ENCODE measurements at regions not wholly inside any gene's neighbourhood (a gene's known extent, or its start where the extent isn't known, plus 50 kb on each side); places are given as distances from the start of the nearest gene placed in this dataset.
A peak's percentile ranks its signal among the peaks of the same experiment; 100 is the strongest.
"Not testable (repeated sequence)": the region's sequence is repeated elsewhere in the genome, so short reads cannot be mapped to it uniquely, and the experiment has no call there.

- no peaks in the 10 kb centered on the region for H3K36me3 Mint-ChIP-seq (ENCODE audit: insufficient read depth)
- H3K4me1 Mint-ChIP-seq (ENCODE audit: low read depth), result no peaks in the 10 kb centered on the region
- no peak overlapping the region for H3K27ac Mint-ChIP-seq
- DNase-seq (ENCODE audit: low spot score, unreplicated experiment), result no peak
- no peak overlapping the region for H3K4me3 Mint-ChIP-seq (ENCODE audit: low read depth)
- TF ChIP-seq CTCF (IDR thresholded peaks at IDR 0.05; ENCODE audit: unreplicated experiment), result no peak
- H3K27me3 Mint-ChIP-seq, result no peaks in the 10 kb centered on the region
- H3K9me3 Mint-ChIP-seq (ENCODE audit: low read depth), result peaks cover 4% of the 10 kb centered on the region
These were observed 1187.8 kb downstream of the TECRL start for GRCh38 chr4:63221477-63221876.

GRCh38 chr4:63218856-63219255, 1190.4 kb downstream of the TECRL start:
- no peak overlapping the region for H3K27ac Mint-ChIP-seq
- H3K4me1 Mint-ChIP-seq (ENCODE audit: low read depth), result no peaks in the 10 kb centered on the region
- no peak for DNase-seq (ENCODE audit: low spot score, unreplicated experiment)
- H3K36me3 Mint-ChIP-seq (ENCODE audit: insufficient read depth), result no peaks in the 10 kb centered on the region
- H3K27me3 Mint-ChIP-seq, result no peaks in the 10 kb centered on the region
- H3K9me3 Mint-ChIP-seq (ENCODE audit: low read depth), result peaks cover 11% of the 10 kb centered on the region
- H3K4me3 Mint-ChIP-seq (ENCODE audit: low read depth), result no peak overlapping the region
- TF ChIP-seq CTCF (IDR thresholded peaks at IDR 0.05; ENCODE audit: unreplicated experiment), result no peak

- Mint-ChIP-seq H3K27me3 (no peaks in the 10 kb centered on the region), H3K9me3 (ENCODE audit: low read depth) (peaks cover 18% of the 10 kb centered on the region), H3K4me3 (ENCODE audit: low read depth) (no peak overlapping the region), H3K36me3 (ENCODE audit: insufficient read depth) (no peaks in the 10 kb centered on the region), H3K4me1 (ENCODE audit: low read depth) (no peaks in the 10 kb centered on the region), H3K27ac (no peak overlapping the region)
- no peak for DNase-seq (ENCODE audit: low spot score, unreplicated experiment)
- TF ChIP-seq CTCF (IDR thresholded peaks at IDR 0.05; ENCODE audit: unreplicated experiment), result no peak
These were observed 1195.2 kb downstream of the TECRL start for GRCh38 chr4:63214076-63214475.

GRCh38 chr4:63211776-63212479, 1197.3 kb downstream of the TECRL start:
- H3K27me3 Mint-ChIP-seq, result no peaks in the 10 kb centered on the region
- H3K4me3 Mint-ChIP-seq (ENCODE audit: low read depth), result no peak overlapping the region
- H3K4me1 Mint-ChIP-seq (ENCODE audit: low read depth), result no peaks in the 10 kb centered on the region
- H3K36me3 Mint-ChIP-seq (ENCODE audit: insufficient read depth), result no peaks in the 10 kb centered on the region
- TF ChIP-seq CTCF (IDR thresholded peaks at IDR 0.05; ENCODE audit: unreplicated experiment), result no peak
- H3K9me3 Mint-ChIP-seq (ENCODE audit: low read depth), result peaks cover 22% of the 10 kb centered on the region
- H3K27ac Mint-ChIP-seq, result peak overlapping the region; percentile 20
- DNase-seq (ENCODE audit: low spot score, unreplicated experiment), result no peak

- no peak for DNase-seq (ENCODE audit: low spot score, unreplicated experiment)
- H3K9me3 Mint-ChIP-seq (ENCODE audit: low read depth), result peaks cover 22% of the 10 kb centered on the region
- peak overlapping the region; percentile 20 for H3K27ac Mint-ChIP-seq
- H3K36me3 Mint-ChIP-seq (ENCODE audit: insufficient read depth), result no peaks in the 10 kb centered on the region
- no peaks in the 10 kb centered on the region for H3K27me3 Mint-ChIP-seq
- no peaks in the 10 kb centered on the region for H3K4me1 Mint-ChIP-seq (ENCODE audit: low read depth)
- no peak overlapping the region for H3K4me3 Mint-ChIP-seq (ENCODE audit: low read depth)
- no peak for TF ChIP-seq CTCF (IDR thresholded peaks at IDR 0.05; ENCODE audit: unreplicated experiment)
These were observed 1197.9 kb downstream of the TECRL start for GRCh38 chr4:63211375-63211774.

- H3K27ac Mint-ChIP-seq; H3K27me3 Mint-ChIP-seq; H3K36me3 Mint-ChIP-seq (ENCODE audit: insufficient read depth); DNase-seq (ENCODE audit: low spot score, unreplicated experiment); H3K4me3 Mint-ChIP-seq (ENCODE audit: low read depth); H3K9me3 Mint-ChIP-seq (ENCODE audit: low read depth); H3K4me1 Mint-ChIP-seq (ENCODE audit: low read depth): not testable (repeated sequence)
These were observed 1216.2 kb downstream of the TECRL start for GRCh38 chr4:63193029-63193428.
